DMS53 treated with DMSO at 0.1 percent for 48 hours (cell line): ENCODE measurements at regions not wholly inside any gene's neighbourhood (a gene's known extent, or its start where the extent isn't known, plus 50 kb on each side); places are given as distances from the start of the nearest gene placed in this dataset.

Experiments
- DNase-seq: peaks from one replicate; lab custom pipeline; 2025; ENCODE audit not compliant: unreplicated experiment; lab: John Stamatoyannopoulos, UW

GRCh38 chr20:39298571-39299506 is 336.7 kb downstream of the DHX35 start:
- DNase-seq: no peak

GRCh38 chr20:39298121-39298520 is 336.0 kb downstream of the DHX35 start:
- no peak for DNase-seq

- no peak for DNase-seq
Observed at GRCh38 chr20:39295301-39295700, 333.2 kb downstream of the DHX35 start.

- no peak for DNase-seq
Observed at GRCh38 chr20:39294137-39294725, 332.1 kb downstream of the DHX35 start.

- DNase-seq: no peak
Observed at GRCh38 chr20:39292193-39292736, 330.1 kb downstream of the DHX35 start.

- DNase-seq: no peak
Observed at GRCh38 chr20:39291301-39291700, 329.2 kb downstream of the DHX35 start.

GRCh38 chr20:39290575-39290974 is 328.4 kb downstream of the DHX35 start:
- DNase-seq: no peak

GRCh38 chr20:39289831-39290230 is 327.7 kb downstream of the DHX35 start:
- no peak for DNase-seq

GRCh38 chr20:39289316-39289715 is 327.2 kb downstream of the DHX35 start:
- DNase-seq: no peak

GRCh38 chr20:39283464-39283863 is 321.3 kb downstream of the DHX35 start:
- DNase-seq: no peak

GRCh38 chr20:39282619-39283092 is 320.5 kb downstream of the DHX35 start:
- DNase-seq: no peak

- DNase-seq: no peak
Observed at GRCh38 chr20:39280875-39281274, 318.7 kb downstream of the DHX35 start.

GRCh38 chr20:39278230-39278788 is 316.2 kb downstream of the DHX35 start:
- DNase-seq: no peak

- no peak for DNase-seq
Observed at GRCh38 chr20:39277185-39277584, 315.0 kb downstream of the DHX35 start.

- DNase-seq: no peak
Observed at GRCh38 chr20:39270837-39271604, 308.9 kb downstream of the DHX35 start.

GRCh38 chr20:39269493-39270217 is 307.5 kb downstream of the DHX35 start:
- no peak for DNase-seq

- no peak for DNase-seq
Observed at GRCh38 chr20:39268981-39269461, 306.9 kb downstream of the DHX35 start.

- no peak for DNase-seq
Observed at GRCh38 chr20:39268491-39268951, 306.4 kb downstream of the DHX35 start.

GRCh38 chr20:39266989-39267388 is 304.8 kb downstream of the DHX35 start:
- no peak for DNase-seq
